ENCODE measurements at regions not wholly inside any gene's neighbourhood (a gene's known extent, or its start where the extent isn't known, plus 50 kb on each side); places are given as distances from the start of the nearest gene placed in this dataset.
A peak's percentile ranks its signal among the peaks of the same experiment; 100 is the strongest.

- no peak for DNase-seq
Observed at GRCh38 chr4:26020881-26021280, 106.9 kb downstream of the SMIM20 start.

GRCh38 chr4:26021417-26022345 is 107.7 kb downstream of the SMIM20 start:
- DNase-seq: no peak

GRCh38 chr4:26022346-26023202 is 108.6 kb downstream of the SMIM20 start:
- no peak for DNase-seq

- DNase-seq: no peak
Observed at GRCh38 chr4:26023203-26023972, 109.4 kb downstream of the SMIM20 start.

GRCh38 chr4:26024079-26024478 is 110.1 kb downstream of the SMIM20 start:
- DNase-seq: no peak

GRCh38 chr4:26028133-26028792 is 114.2 kb downstream of the SMIM20 start:
- DNase-seq: no peak

- DNase-seq: peak; percentile 10 to 34
Observed at GRCh38 chr4:26028793-26029567, 115.0 kb downstream of the SMIM20 start.

- no peak for DNase-seq
Observed at GRCh38 chr4:26029568-26030131, 115.6 kb downstream of the SMIM20 start.

- no peak for DNase-seq
Observed at GRCh38 chr4:26030260-26030667, 116.2 kb downstream of the SMIM20 start.

- no peak for DNase-seq
Observed at GRCh38 chr4:26030780-26031179, 116.8 kb downstream of the SMIM20 start.

- no peak for DNase-seq
Observed at GRCh38 chr4:26031704-26032103, 117.7 kb downstream of the SMIM20 start.

GRCh38 chr4:26032142-26032541 is 118.1 kb downstream of the SMIM20 start:
- DNase-seq: no peak

- no peak for DNase-seq
Observed at GRCh38 chr4:26032630-26033317, 118.8 kb downstream of the SMIM20 start.

GRCh38 chr4:26033389-26033788 is 119.4 kb downstream of the SMIM20 start:
- DNase-seq: no peak

- DNase-seq: no peak
Observed at GRCh38 chr4:26034849-26035248, 120.8 kb downstream of the SMIM20 start.

GRCh38 chr4:26035921-26036320 is 121.9 kb downstream of the SMIM20 start:
- DNase-seq: no peak

GRCh38 chr4:26039639-26040359 is 125.8 kb downstream of the SMIM20 start:
- DNase-seq: no peak

- DNase-seq: no peak
Observed at GRCh38 chr4:26044524-26044923, 130.5 kb downstream of the SMIM20 start.

GRCh38 chr4:26044983-26045382 is 131.0 kb downstream of the SMIM20 start:
- no peak for DNase-seq

GRCh38 chr4:26047795-26048194 is 133.8 kb downstream of the SMIM20 start:
- DNase-seq: no peak
